Choroid plexus epithelial cell (primary cell): ENCODE measurements at regions not wholly inside any gene's neighbourhood (a gene's known extent, or its start where the extent isn't known, plus 50 kb on each side); places are given as distances from the start of the nearest gene placed in this dataset.

Source experiments
- DNase-seq: peaks from one replicate; pipeline ENCODE4 v3.0.0-alpha.2; 2010; ENCODE audit warnings: low read depth
- H3K4me3 ChIP-seq: 2 replicates; pipeline ENCODE4 v1.5.1; 2011; ENCODE audit warnings: low read depth, mild to moderate bottlenecking, control low read depth, low read length, moderate library complexity
- TF ChIP-seq, protein P1 (sequence below): conservative IDR thresholded peaks from 2 replicates; pipeline ENCODE4 v1.5.1; 2011; ENCODE audit warnings: low read depth, mild to moderate bottlenecking, control low read depth, inconsistent platforms, low read length, moderate library complexity

- no peak for DNase-seq
- no peak overlapping the region for H3K4me3 ChIP-seq
- TF ChIP-seq, protein P1, sequence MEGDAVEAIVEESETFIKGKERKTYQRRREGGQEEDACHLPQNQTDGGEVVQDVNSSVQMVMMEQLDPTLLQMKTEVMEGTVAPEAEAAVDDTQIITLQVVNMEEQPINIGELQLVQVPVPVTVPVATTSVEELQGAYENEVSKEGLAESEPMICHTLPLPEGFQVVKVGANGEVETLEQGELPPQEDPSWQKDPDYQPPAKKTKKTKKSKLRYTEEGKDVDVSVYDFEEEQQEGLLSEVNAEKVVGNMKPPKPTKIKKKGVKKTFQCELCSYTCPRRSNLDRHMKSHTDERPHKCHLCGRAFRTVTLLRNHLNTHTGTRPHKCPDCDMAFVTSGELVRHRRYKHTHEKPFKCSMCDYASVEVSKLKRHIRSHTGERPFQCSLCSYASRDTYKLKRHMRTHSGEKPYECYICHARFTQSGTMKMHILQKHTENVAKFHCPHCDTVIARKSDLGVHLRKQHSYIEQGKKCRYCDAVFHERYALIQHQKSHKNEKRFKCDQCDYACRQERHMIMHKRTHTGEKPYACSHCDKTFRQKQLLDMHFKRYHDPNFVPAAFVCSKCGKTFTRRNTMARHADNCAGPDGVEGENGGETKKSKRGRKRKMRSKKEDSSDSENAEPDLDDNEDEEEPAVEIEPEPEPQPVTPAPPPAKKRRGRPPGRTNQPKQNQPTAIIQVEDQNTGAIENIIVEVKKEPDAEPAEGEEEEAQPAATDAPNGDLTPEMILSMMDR, result no peak
Observed at GRCh38 chr5:114695292-114695904, 333.5 kb downstream of the KCNN2 start.

- no peak for DNase-seq
- no peak overlapping the region for H3K4me3 ChIP-seq
- TF ChIP-seq, protein P1, result no peak
Observed at GRCh38 chr5:114686356-114686755, 324.5 kb downstream of the KCNN2 start.

- no peak overlapping the region for H3K4me3 ChIP-seq
- TF ChIP-seq, protein P1, result no peak
- DNase-seq, result no peak
Observed at GRCh38 chr5:114678778-114679177, 316.9 kb downstream of the KCNN2 start.

DNA sequence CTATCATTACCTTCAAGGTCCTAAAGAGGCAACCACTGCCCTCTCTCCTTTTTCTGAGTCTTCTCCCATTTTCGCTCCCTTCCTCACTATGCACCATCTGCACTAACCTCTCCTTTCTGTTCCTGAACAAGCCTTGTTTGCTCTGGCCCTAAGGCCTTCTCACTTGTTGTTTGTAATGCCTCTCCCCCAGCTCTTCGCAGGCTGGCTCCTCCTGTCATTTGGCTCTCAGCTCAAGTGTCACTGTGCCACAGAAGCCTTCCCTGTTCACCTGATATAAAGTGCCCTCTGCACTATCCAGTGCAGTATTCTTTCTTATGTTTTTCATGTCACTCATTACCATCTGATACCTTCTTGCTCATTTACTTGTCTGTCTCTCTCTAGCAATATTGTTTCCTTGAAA is 303.7 kb downstream of the KCNN2 start:
- H3K4me3 ChIP-seq, result no peak overlapping the region
- TF ChIP-seq, protein P1, result no peak
- DNase-seq, result no peak

GRCh38 chr5:114660791-114661190 is 298.9 kb downstream of the KCNN2 start:
- H3K4me3 ChIP-seq, result no peak overlapping the region
- TF ChIP-seq, protein P1, result no peak
- DNase-seq, result no peak

- TF ChIP-seq, protein P1, result no peak
- no peak overlapping the region for H3K4me3 ChIP-seq
- no peak for DNase-seq
Observed at GRCh38 chr5:114658194-114658593, 296.3 kb downstream of the KCNN2 start.
